ENCODE measurements at regions not wholly inside any gene's neighbourhood (a gene's known extent, or its start where the extent isn't known, plus 50 kb on each side); places are given as distances from the start of the nearest gene placed in this dataset.

GRCh38 chr15:45913451-45913850 is 278.6 kb downstream of the SQOR start:
- no peak overlapping the region for H3K27ac ChIP-seq (ENCODE audit: low read depth, low read length)
- H3K4me3 ChIP-seq (ENCODE audit: low read length in 2 of 2), result no peak overlapping the region
- H3K27me3 Mint-ChIP-seq, result peaks cover 0 to 2% of the 10 kb centered on the region in 2 donors
- DNase-seq, result no peak
- ChIA-PET POLR2A (ENCODE audit: partially characterized antibody) (no interaction called here), CTCF (ENCODE audit: partially characterized antibody) (no interaction called here)
- intact Hi-C loops (cut with micrococcal nuclease), result no loop called here
- H3K9me3 ChIP-seq (ENCODE audit: control insufficient read depth in 1 of 2, low read length in 2 of 2), result no peaks in the 10 kb centered on the region
- H3K4me1 ChIP-seq (ENCODE audit: insufficient read depth, low read length), result no peaks in the 10 kb centered on the region
- no peaks in the 10 kb centered on the region for H3K4me1 Mint-ChIP-seq
- peaks cover 0 to 16% (median 5%) of the 10 kb centered on the region in 8 donors for H3K9me3 Mint-ChIP-seq
- no peaks in the 10 kb centered on the region for H3K27me3 ChIP-seq (ENCODE audit: insufficient read depth, low read length)
- no peak overlapping the region for H3K27ac Mint-ChIP-seq
- H3K36me3 ChIP-seq (ENCODE audit: insufficient read depth, low read length), result no peaks in the 10 kb centered on the region
- H3K4me3 Mint-ChIP-seq, result no peak overlapping the region
- no peaks in the 10 kb centered on the region for H3K36me3 Mint-ChIP-seq

DNA sequence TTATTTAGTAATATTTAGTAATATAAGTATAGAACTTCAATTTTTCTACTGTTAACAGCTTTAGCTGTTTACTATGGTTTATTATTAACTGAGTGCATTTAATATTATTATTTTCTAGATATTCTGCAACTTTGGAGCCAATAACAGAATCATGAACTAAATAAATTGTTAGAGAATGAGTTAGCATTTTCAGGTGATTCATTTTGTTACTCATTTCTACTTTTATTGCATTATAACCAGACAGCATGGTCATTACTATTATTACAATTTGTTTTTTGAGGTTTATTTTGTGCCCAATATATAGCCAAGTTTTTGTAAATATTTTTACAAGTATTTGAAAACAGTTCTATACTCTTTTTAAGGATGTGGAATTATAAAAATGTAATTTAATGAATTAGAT is 279.6 kb downstream of the SQOR start:
- no peak overlapping the region for H3K27ac ChIP-seq (ENCODE audit: low read depth, low read length)
- peaks cover 0 to 2% of the 10 kb centered on the region in 2 donors for H3K27me3 Mint-ChIP-seq
- H3K27ac Mint-ChIP-seq, result no peak overlapping the region
- no peak overlapping the region for H3K4me3 Mint-ChIP-seq
- H3K4me3 ChIP-seq (ENCODE audit: low read length in 2 of 2), result no peak overlapping the region
- no peaks in the 10 kb centered on the region for H3K4me1 Mint-ChIP-seq
- ChIA-PET POLR2A (ENCODE audit: partially characterized antibody) (no interaction called here), CTCF (ENCODE audit: partially characterized antibody) (no interaction called here)
- H3K9me3 Mint-ChIP-seq, result peaks cover 0 to 13% (median 4%) of the 10 kb centered on the region in 8 donors
- H3K27me3 ChIP-seq (ENCODE audit: insufficient read depth, low read length), result no peaks in the 10 kb centered on the region
- H3K36me3 ChIP-seq (ENCODE audit: insufficient read depth, low read length), result no peaks in the 10 kb centered on the region
- DNase-seq, result no peak
- H3K36me3 Mint-ChIP-seq, result no peaks in the 10 kb centered on the region
- H3K9me3 ChIP-seq (ENCODE audit: control insufficient read depth in 1 of 2, low read length in 2 of 2), result no peaks in the 10 kb centered on the region
- H3K4me1 ChIP-seq (ENCODE audit: insufficient read depth, low read length), result no peaks in the 10 kb centered on the region
- intact Hi-C loops (cut with micrococcal nuclease), result no loop called here

DNA sequence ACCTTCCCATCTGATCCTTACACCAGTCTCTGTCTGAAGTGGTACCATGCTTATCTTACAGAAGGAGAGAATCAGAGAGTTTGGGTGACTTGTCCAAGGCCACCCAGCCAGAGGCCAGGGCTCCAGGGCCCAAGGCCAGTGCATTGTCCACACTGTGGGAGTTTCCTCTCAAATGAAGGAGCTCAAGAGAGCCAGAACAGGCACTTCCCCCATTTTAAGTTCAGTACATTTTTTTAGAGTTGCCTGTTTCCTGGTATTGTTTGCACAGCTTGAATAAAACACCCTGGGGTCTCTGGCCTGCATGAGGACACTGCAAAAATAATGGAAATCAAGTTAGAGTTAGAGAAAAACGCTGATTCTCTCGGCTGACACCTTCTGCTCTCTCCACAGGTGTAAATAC is 284.0 kb downstream of the SQOR start:
- no peak for DNase-seq
- Mint-ChIP-seq H3K4me3 (no peak overlapping the region), H3K27ac (no peak overlapping the region), H3K9me3 (no peaks in the 10 kb centered on the region), H3K4me1 (no peaks in the 10 kb centered on the region), H3K36me3 (no peaks in the 10 kb centered on the region), H3K27me3 (peaks cover 0 to 2% of the 10 kb centered on the region in 2 donors)
- H3K4me3 ChIP-seq (ENCODE audit: low read length in 2 of 2), result no peak overlapping the region
- no peaks in the 10 kb centered on the region for H3K27me3 ChIP-seq (ENCODE audit: insufficient read depth, low read length)
- POLR2A ChIA-PET (ENCODE audit: partially characterized antibody), result no interaction called here
- no peaks in the 10 kb centered on the region for H3K9me3 ChIP-seq (ENCODE audit: control insufficient read depth in 1 of 2, low read length in 2 of 2)
- no peaks in the 10 kb centered on the region for H3K36me3 ChIP-seq (ENCODE audit: insufficient read depth, low read length)
- intact Hi-C loops (cut with micrococcal nuclease), result no loop called here
- CTCF ChIA-PET (ENCODE audit: partially characterized antibody), result no interaction called here
- H3K4me1 ChIP-seq (ENCODE audit: insufficient read depth, low read length), result no peaks in the 10 kb centered on the region
- H3K27ac ChIP-seq (ENCODE audit: low read depth, low read length), result no peak overlapping the region

DNA sequence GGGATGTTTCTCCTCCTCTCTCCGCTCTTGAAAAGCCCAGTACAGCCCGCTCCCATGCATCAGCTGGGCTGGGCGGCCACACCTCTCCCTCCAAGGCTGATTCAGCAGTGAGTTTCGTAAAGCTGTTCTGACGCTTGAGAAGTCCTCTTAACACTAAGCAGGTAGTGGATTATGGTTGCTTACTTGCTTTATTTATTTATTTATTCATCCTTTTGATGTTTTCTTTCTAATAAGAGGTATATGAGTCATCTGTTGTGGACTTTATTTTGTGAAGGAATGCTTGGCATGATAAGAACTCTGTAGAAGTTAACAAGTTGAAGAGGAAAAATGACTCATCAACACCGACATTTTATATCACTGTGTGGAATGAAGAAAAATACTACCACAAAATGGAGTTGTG is 285.0 kb downstream of the SQOR start:
- Mint-ChIP-seq H3K27me3 (peaks cover 0 to 2% of the 10 kb centered on the region in 2 donors), H3K36me3 (no peaks in the 10 kb centered on the region), H3K4me3 (no peak overlapping the region), H3K27ac (no peak overlapping the region), H3K9me3 (no peaks in the 10 kb centered on the region), H3K4me1 (no peaks in the 10 kb centered on the region)
- no peak for DNase-seq
- CTCF ChIA-PET (ENCODE audit: partially characterized antibody), result no interaction called here
- H3K4me3 ChIP-seq (ENCODE audit: low read length in 2 of 2), result no peak overlapping the region
- H3K4me1 ChIP-seq (ENCODE audit: insufficient read depth, low read length), result no peaks in the 10 kb centered on the region
- no peaks in the 10 kb centered on the region for H3K9me3 ChIP-seq (ENCODE audit: control insufficient read depth in 1 of 2, low read length in 2 of 2)
- no peaks in the 10 kb centered on the region for H3K36me3 ChIP-seq (ENCODE audit: insufficient read depth, low read length)
- intact Hi-C loops (cut with micrococcal nuclease), result no loop called here
- H3K27ac ChIP-seq (ENCODE audit: low read depth, low read length), result no peak overlapping the region
- H3K27me3 ChIP-seq (ENCODE audit: insufficient read depth, low read length), result no peaks in the 10 kb centered on the region
- POLR2A ChIA-PET (ENCODE audit: partially characterized antibody), result no interaction called here

GRCh38 chr15:45921376-45921775 is 286.5 kb downstream of the SQOR start:
- Mint-ChIP-seq H3K4me1 (no peaks in the 10 kb centered on the region), H3K9me3 (no peaks in the 10 kb centered on the region), H3K27me3 (peaks cover 0 to 2% of the 10 kb centered on the region in 2 donors), H3K4me3 (no peak overlapping the region), H3K36me3 (no peaks in the 10 kb centered on the region), H3K27ac (no peak overlapping the region)
- no peaks in the 10 kb centered on the region for H3K4me1 ChIP-seq (ENCODE audit: insufficient read depth, low read length)
- no peaks in the 10 kb centered on the region for H3K27me3 ChIP-seq (ENCODE audit: insufficient read depth, low read length)
- POLR2A ChIA-PET (ENCODE audit: partially characterized antibody), result no interaction called here
- intact Hi-C loops (cut with micrococcal nuclease), result no loop called here
- DNase-seq, result no peak
- H3K9me3 ChIP-seq (ENCODE audit: control insufficient read depth in 1 of 2, low read length in 2 of 2), result no peaks in the 10 kb centered on the region
- no peak overlapping the region for H3K27ac ChIP-seq (ENCODE audit: low read depth, low read length)
- no peak overlapping the region for H3K4me3 ChIP-seq (ENCODE audit: low read length in 2 of 2)
- CTCF ChIA-PET (ENCODE audit: partially characterized antibody), result no interaction called here
- H3K36me3 ChIP-seq (ENCODE audit: insufficient read depth, low read length), result no peaks in the 10 kb centered on the region

DNA sequence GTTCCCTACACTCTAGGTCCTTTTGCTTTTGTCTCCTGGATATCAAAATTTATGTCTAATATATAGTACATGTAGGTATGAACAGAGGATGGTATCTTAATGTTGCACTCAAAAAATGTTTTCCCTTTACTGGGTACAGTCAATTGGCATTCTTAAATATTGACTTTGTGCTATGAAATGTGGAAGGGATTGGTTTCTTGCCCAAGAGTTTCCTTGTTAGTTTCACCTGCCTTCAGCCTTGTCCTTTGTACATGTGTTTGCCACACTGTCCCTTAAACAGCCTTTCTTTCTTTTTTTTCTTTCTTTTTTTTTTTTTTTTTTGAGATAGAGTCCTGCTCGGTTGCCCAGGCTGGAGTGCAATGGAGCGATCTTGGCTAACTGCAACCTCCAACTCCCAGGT is 287.1 kb downstream of the SQOR start:
- no peaks in the 10 kb centered on the region for H3K36me3 Mint-ChIP-seq
- H3K4me3 ChIP-seq (ENCODE audit: low read length in 2 of 2), result no peak overlapping the region

GRCh38 chr15:45941367-45941766 is 306.5 kb downstream of the SQOR start:
- no peaks in the 10 kb centered on the region for H3K36me3 ChIP-seq (ENCODE audit: insufficient read depth, low read length)
- Mint-ChIP-seq H3K4me1 (no peaks in the 10 kb centered on the region), H3K27ac (no peak overlapping the region), H3K4me3 (no peak overlapping the region), H3K36me3 (no peaks in the 10 kb centered on the region), H3K27me3 (peaks cover 0 to 2% of the 10 kb centered on the region in 2 donors), H3K9me3 (peaks cover 0 to 5% (median 2%) of the 10 kb centered on the region in 8 donors)
- no peaks in the 10 kb centered on the region for H3K4me1 ChIP-seq (ENCODE audit: insufficient read depth, low read length)
- no peak overlapping the region for H3K27ac ChIP-seq (ENCODE audit: low read depth, low read length)
- no peak overlapping the region for H3K4me3 ChIP-seq (ENCODE audit: low read length in 2 of 2)
- no peaks in the 10 kb centered on the region for H3K27me3 ChIP-seq (ENCODE audit: insufficient read depth, low read length)
- intact Hi-C loops (cut with micrococcal nuclease), result no loop called here
- no peaks in the 10 kb centered on the region for H3K9me3 ChIP-seq (ENCODE audit: control insufficient read depth in 1 of 2, low read length in 2 of 2)
- DNase-seq, result no peak
- CTCF ChIA-PET (ENCODE audit: partially characterized antibody), result no interaction called here
- POLR2A ChIA-PET (ENCODE audit: partially characterized antibody), result no interaction called here

More for the DNA sequence above, 287.1 kb downstream of the SQOR start:
- Mint-ChIP-seq H3K27ac (no peak overlapping the region), H3K9me3 (no peaks in the 10 kb centered on the region), H3K4me3 (no peak overlapping the region), H3K27me3 (peaks cover 0 to 2% of the 10 kb centered on the region in 2 donors), H3K4me1 (no peaks in the 10 kb centered on the region)
- no peaks in the 10 kb centered on the region for H3K4me1 ChIP-seq (ENCODE audit: insufficient read depth, low read length)
- ChIA-PET CTCF (ENCODE audit: partially characterized antibody) (no interaction called here), POLR2A (ENCODE audit: partially characterized antibody) (no interaction called here)
- H3K27ac ChIP-seq (ENCODE audit: low read depth, low read length), result no peak overlapping the region
- H3K36me3 ChIP-seq (ENCODE audit: insufficient read depth, low read length), result no peaks in the 10 kb centered on the region
- intact Hi-C loops (cut with micrococcal nuclease), result no loop called here
- DNase-seq, result no peak
- no peaks in the 10 kb centered on the region for H3K27me3 ChIP-seq (ENCODE audit: insufficient read depth, low read length)
- H3K9me3 ChIP-seq (ENCODE audit: control insufficient read depth in 1 of 2, low read length in 2 of 2), result no peaks in the 10 kb centered on the region

- Histone ChIP-seq H3K9me3 (ENCODE audit: control insufficient read depth in 1 of 2, low read length in 2 of 2) (no peaks in the 10 kb centered on the region), H3K36me3 (ENCODE audit: insufficient read depth, low read length) (no peaks in the 10 kb centered on the region), H3K27me3 (ENCODE audit: insufficient read depth, low read length) (no peaks in the 10 kb centered on the region), H3K27ac (ENCODE audit: low read depth, low read length) (no peak overlapping the region), H3K4me3 (ENCODE audit: low read length in 2 of 2) (no peak overlapping the region), H3K4me1 (ENCODE audit: insufficient read depth, low read length) (no peaks in the 10 kb centered on the region)
- Mint-ChIP-seq H3K9me3 (peaks cover 0 to 5% (median 0%) of the 10 kb centered on the region in 8 donors), H3K4me1 (no peaks in the 10 kb centered on the region), H3K4me3 (no peak overlapping the region), H3K27me3 (no peaks in the 10 kb centered on the region), H3K27ac (no peak overlapping the region), H3K36me3 (no peaks in the 10 kb centered on the region)
- ChIA-PET CTCF (ENCODE audit: partially characterized antibody) (no interaction called here), POLR2A (ENCODE audit: partially characterized antibody) (no interaction called here)
- intact Hi-C loops (cut with micrococcal nuclease), result no loop called here
- DNase-seq, result no peak
Observed at GRCh38 chr15:45943240-45943639, 308.4 kb downstream of the SQOR start.
